Parathyroid adenoma (tissue), 2 donors: ENCODE measurements at regions not wholly inside any gene's neighbourhood (a gene's known extent, or its start where the extent isn't known, plus 50 kb on each side); places are given as distances from the start of the nearest gene placed in this dataset.

Experiments used
- H2AFZ ChIP-seq: fragments of 300-600 bp; sonication (generic); one replicate; pipeline ENCODE4 v1.7.0; 2017; ENCODE audit warnings: antibody characterized with exemption, mild to moderate bottlenecking
- H3K27ac ChIP-seq: fragments of 300-600 bp; sonication (generic); one replicate; pipeline ENCODE4 v1.7.0; 2017
- H3K27me3 ChIP-seq: fragments of 300-600 bp; sonication (generic); one replicate; pipeline ENCODE4 v1.7.0; 2017; ENCODE audit warnings: low read length; ENCODE audit not compliant: control insufficient read depth, insufficient read depth
- H3K36me3 ChIP-seq: fragments of 300-600 bp; sonication (generic); one replicate; pipeline ENCODE4 v1.7.0; 2017; ENCODE audit warnings: low read length; ENCODE audit not compliant: control insufficient read depth, insufficient read depth
- H3K4me1 ChIP-seq: fragments of 300-600 bp; sonication (generic); one replicate; pipeline ENCODE4 v1.7.0; 2017; ENCODE audit warnings: control low read depth
- H3K4me2 ChIP-seq: fragments of 300-600 bp; sonication (generic); one replicate; pipeline ENCODE4 v1.7.0; 2017; ENCODE audit warnings: low read length
- H3K4me3 ChIP-seq: fragments of 300-600 bp; sonication (generic); one replicate; pipeline ENCODE4 v1.7.0; 2017; ENCODE audit warnings: low read depth, low read length
- H3K79me2 ChIP-seq: fragments of 300-600 bp; sonication (generic); one replicate; pipeline ENCODE4 v1.7.0; 2017; ENCODE audit warnings: control low read depth
- H3K9ac ChIP-seq: fragments of 300-600 bp; sonication (generic); one replicate; pipeline ENCODE4 v1.7.0; 2017; ENCODE audit warnings: mild to moderate bottlenecking
- H3K9me3 ChIP-seq: fragments of 300-600 bp; sonication (generic); one replicate; pipeline ENCODE4 v1.7.0; 2017; ENCODE audit warnings: low read length; ENCODE audit not compliant: control insufficient read depth
- TF ChIP-seq, protein P1 (sequence below): fragments of 300-600 bp; sonication (generic); IDR thresholded peaks from one replicate; pipeline ENCODE4 v1.7.0; 2017; ENCODE audit warnings: antibody characterized with exemption, mild to moderate bottlenecking
- donor health status: primary hyperparathyroidism.

DNA sequence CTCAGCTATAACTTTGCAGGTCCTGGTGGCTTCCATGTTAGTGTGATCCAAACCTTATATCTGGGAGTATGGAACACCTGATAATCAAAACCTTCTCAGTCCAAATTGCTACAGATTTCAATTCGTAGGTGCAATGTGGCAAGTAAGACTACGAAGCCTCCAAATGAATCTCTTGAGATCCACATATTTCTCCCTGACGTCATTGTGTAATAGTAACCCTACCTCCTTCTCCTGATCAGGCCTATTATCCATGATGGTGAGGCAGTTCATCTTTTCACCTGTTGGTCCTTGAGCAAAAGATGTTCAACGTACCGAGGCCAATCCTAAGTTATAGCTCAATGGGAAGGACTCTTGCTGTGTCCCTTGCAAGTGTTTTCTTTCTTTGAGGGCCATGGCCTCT, 115.9 kb upstream of the CHRM3 start:
- Histone ChIP-seq H3K79me2 (no peaks in the 10 kb centered on the region), H3K9ac (no peak overlapping the region), H3K27ac (no peak overlapping the region), H3K4me3 (no peak overlapping the region), H3K4me2 (no peak overlapping the region), H3K36me3 (no peaks in the 10 kb centered on the region), H3K9me3 (no peaks in the 10 kb centered on the region), H3K4me1 (no peaks in the 10 kb centered on the region), H2AFZ (no peak overlapping the region), H3K27me3 (no peaks in the 10 kb centered on the region)
- TF ChIP-seq, protein P1, sequence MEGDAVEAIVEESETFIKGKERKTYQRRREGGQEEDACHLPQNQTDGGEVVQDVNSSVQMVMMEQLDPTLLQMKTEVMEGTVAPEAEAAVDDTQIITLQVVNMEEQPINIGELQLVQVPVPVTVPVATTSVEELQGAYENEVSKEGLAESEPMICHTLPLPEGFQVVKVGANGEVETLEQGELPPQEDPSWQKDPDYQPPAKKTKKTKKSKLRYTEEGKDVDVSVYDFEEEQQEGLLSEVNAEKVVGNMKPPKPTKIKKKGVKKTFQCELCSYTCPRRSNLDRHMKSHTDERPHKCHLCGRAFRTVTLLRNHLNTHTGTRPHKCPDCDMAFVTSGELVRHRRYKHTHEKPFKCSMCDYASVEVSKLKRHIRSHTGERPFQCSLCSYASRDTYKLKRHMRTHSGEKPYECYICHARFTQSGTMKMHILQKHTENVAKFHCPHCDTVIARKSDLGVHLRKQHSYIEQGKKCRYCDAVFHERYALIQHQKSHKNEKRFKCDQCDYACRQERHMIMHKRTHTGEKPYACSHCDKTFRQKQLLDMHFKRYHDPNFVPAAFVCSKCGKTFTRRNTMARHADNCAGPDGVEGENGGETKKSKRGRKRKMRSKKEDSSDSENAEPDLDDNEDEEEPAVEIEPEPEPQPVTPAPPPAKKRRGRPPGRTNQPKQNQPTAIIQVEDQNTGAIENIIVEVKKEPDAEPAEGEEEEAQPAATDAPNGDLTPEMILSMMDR, result no peak

DNA sequence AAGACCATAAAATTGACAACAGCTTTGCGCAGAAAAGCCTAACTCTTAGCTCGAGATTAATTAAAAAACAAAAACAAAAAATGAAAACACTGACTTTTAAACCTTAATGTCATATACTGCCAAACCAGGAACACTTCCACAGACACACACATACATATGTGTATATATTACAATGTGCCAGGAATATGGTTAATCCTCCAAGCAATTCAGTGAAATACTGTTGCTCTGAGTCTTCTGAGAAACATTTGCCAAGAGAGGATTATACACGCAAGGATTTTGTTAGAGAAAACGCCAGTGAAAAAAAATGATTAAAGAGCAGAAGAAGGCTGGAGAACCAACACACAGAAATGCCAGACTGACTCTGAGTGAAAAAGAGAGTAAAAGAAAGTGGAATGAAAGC, 116.7 kb upstream of the CHRM3 start:
- H3K27me3 ChIP-seq, result no peaks in the 10 kb centered on the region
- no peaks in the 10 kb centered on the region for H3K79me2 ChIP-seq
- H3K4me3 ChIP-seq, result no peak overlapping the region
- H3K27ac ChIP-seq, result no peak overlapping the region
- H3K36me3 ChIP-seq, result no peaks in the 10 kb centered on the region
- TF ChIP-seq, protein P1, result no peak
- H3K4me1 ChIP-seq, result no peaks in the 10 kb centered on the region
- no peak overlapping the region for H3K9ac ChIP-seq
- H3K4me2 ChIP-seq, result no peak overlapping the region
- H3K9me3 ChIP-seq, result no peaks in the 10 kb centered on the region
- H2AFZ ChIP-seq, result no peak overlapping the region

DNA sequence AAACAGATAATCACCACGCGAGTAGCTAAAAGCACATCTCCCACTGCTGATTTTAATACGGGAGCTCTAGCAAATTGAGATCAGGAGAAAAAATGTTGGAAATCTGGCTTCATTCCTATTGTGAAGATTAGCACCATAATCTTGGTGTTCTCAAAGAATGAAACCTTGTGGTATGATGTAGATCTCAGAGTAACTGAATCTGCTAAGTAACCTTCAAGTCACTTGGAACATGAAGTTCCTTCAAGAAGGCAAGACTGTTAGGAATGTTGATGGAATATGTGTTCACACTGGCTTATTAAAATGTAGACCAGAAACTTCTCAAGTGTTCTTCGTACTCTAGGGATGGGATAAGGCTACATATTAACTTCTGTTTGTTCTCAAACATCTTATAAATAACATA, 117.4 kb upstream of the CHRM3 start:
- Histone ChIP-seq H3K36me3 (no peaks in the 10 kb centered on the region), H3K4me1 (no peaks in the 10 kb centered on the region), H3K9ac (no peak overlapping the region), H3K79me2 (no peaks in the 10 kb centered on the region), H2AFZ (no peak overlapping the region), H3K27ac (no peak overlapping the region), H3K9me3 (no peaks in the 10 kb centered on the region), H3K27me3 (no peaks in the 10 kb centered on the region), H3K4me3 (no peak overlapping the region), H3K4me2 (no peak overlapping the region)
- TF ChIP-seq, protein P1, result no peak

DNA sequence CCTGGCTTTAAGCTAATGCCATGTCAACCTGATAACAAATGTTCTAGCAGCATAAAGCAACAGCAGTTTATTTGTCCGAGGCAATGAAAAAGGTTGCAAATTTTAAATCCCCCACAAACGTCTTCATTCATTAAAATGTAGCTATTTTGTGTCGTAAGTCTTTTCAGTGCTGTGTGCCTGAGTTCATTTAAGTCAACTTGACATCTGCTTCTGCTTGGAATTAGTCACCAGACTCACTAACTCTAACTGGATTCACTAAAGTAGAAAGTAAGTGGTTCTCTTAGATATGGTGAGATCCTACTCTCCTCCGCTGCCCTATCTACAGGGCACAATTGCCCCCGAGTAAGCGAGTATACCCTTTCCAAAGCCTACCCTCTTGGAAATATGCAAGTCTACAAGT, 118.4 kb upstream of the CHRM3 start:
- TF ChIP-seq, protein P1, result no peak
- Histone ChIP-seq H3K79me2 (no peaks in the 10 kb centered on the region), H2AFZ (no peak overlapping the region), H3K27me3 (no peaks in the 10 kb centered on the region), H3K4me3 (no peak overlapping the region), H3K4me1 (no peaks in the 10 kb centered on the region), H3K27ac (no peak overlapping the region), H3K36me3 (no peaks in the 10 kb centered on the region), H3K4me2 (no peak overlapping the region), H3K9me3 (no peaks in the 10 kb centered on the region), H3K9ac (no peak overlapping the region)

DNA sequence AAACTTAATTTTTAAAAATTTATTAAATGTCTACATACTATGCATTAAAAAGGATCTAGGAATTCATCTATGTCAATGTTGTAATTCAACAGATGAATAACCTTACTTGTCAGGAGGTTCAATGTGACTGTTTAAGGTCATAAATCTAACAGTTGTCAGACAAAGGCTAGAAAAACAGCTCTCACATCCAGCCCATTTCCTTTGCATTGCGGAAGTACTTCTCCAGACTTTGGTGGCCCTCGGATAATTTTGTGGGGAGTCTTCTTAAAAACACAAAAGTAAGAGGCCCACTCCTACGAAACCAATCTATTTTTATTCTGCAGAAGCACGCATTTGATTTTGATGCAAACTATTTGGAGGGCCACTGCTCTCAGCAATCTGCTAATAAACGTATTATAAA, 122.6 kb upstream of the CHRM3 start:
- Histone ChIP-seq H3K9me3 (no peaks in the 10 kb centered on the region), H3K27me3 (no peaks in the 10 kb centered on the region), H3K79me2 (no peaks in the 10 kb centered on the region), H3K36me3 (no peaks in the 10 kb centered on the region), H2AFZ (no peak overlapping the region), H3K9ac (no peak overlapping the region), H3K4me3 (no peak overlapping the region), H3K4me2 (no peak overlapping the region), H3K4me1 (no peaks in the 10 kb centered on the region), H3K27ac (no peak overlapping the region)
- TF ChIP-seq, protein P1, result no peak
